ENCODE measurements at regions not wholly inside any gene's neighbourhood (a gene's known extent, or its start where the extent isn't known, plus 50 kb on each side); places are given as distances from the start of the nearest gene placed in this dataset.

DNA sequence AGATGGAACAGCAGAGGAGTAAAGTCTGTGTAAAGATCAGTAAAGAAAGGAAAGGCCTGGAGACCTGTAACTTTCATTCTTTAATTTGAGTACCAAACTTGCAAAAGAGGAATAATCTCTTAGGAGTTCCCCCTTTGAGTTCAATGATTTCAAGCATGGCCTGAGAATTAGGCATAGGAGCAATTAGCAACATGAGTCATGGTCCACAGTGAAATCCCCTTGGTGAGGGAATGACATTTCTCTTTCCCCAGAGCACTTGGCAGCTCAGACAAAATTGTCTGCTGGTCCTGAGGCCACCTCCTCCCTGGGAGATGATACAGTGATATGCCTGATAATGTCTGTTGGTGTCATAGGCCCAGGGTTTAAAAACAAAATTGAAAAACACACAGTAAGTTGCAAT lies 81.4 kb upstream of the CRBN start:
- no peak overlapping the region for H3K4me3 ChIP-seq
- no peak overlapping the region for H3K27ac ChIP-seq
- no peak overlapping the region for H3K4me2 ChIP-seq
- H3K9ac ChIP-seq = no peak overlapping the region
- no peaks in the 10 kb centered on the region for H3K36me3 ChIP-seq
- no peaks in the 10 kb centered on the region for H3K9me3 ChIP-seq (replicated peaks in 1 of 11)
- H4K20me1 ChIP-seq = no peaks in the 10 kb centered on the region
- TF ChIP-seq Cebpa-rat (IDR thresholded peaks at IDR 0.05) = no peak
- peaks cover 0 to 1% (median 0%) of the 10 kb centered on the region in 10 experiments; a peak in 1 of 20 replicates for H3K4me1 ChIP-seq
- no peaks in the 10 kb centered on the region for H3K27me3 ChIP-seq

DNA sequence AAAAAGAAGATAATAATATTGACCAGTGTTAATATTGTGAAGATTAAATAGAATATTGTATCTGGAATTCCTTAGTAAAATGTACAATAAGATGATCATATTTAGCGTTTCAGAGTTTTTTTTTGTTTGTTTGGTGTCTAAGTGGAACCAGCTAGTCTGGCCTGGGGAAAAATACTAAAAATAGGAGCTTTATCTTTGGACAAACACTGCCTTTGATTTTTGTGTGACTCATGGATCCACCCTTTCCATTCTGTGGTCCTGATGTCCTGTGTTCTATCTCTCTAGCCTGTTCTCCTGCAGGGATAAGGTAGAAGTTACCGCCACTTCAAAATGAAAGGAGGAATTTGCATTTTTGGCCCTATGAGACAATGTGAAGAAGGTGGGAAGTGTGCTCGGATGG lies 79.7 kb upstream of the CRBN start:
- H3K9ac ChIP-seq = no peak overlapping the region
- no peak overlapping the region for H3K4me2 ChIP-seq
- H3K4me1 ChIP-seq = peaks cover 0 to 6% (median 0%) of the 10 kb centered on the region in 10 experiments; a peak in 2 of 20 replicates
- no peaks in the 10 kb centered on the region for H4K20me1 ChIP-seq
- no peak overlapping the region for H3K27ac ChIP-seq
- no peak overlapping the region for H3K4me3 ChIP-seq
- no peaks in the 10 kb centered on the region; a peak in 1 of 22 replicates for H3K9me3 ChIP-seq (replicated peaks in 1 of 11)
- H3K27me3 ChIP-seq = no peaks in the 10 kb centered on the region
- H3K36me3 ChIP-seq = no peaks in the 10 kb centered on the region
- TF ChIP-seq Cebpa-rat (IDR thresholded peaks at IDR 0.05) = no peak

DNA sequence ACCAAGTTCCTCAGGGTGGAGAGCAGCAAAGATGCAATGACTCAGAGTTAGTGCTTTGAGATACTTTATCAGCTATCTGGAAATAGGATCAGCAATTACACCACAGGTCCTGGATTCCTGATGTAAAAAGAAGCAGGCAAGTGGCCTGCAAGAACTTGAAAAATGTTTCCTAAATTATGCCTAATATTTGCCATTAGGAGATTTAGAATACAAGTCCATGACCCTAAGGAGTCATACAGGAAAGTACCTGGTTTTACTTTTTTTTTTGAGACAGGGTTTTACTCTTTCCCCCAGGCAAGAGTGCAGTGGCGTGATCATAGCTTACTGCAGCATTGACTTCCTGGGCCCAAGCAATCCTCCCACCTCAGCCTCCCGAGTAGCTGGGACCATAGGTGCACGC lies 78.8 kb upstream of the CRBN start:
- no peaks in the 10 kb centered on the region for H4K20me1 ChIP-seq
- peaks cover 0 to 6% (median 0%) of the 10 kb centered on the region in 10 experiments; a peak in 2 of 20 replicates for H3K4me1 ChIP-seq
- H3K9me3 ChIP-seq (replicated peaks in 1 of 11) = no peaks in the 10 kb centered on the region; a peak in 2 of 22 replicates
- no peaks in the 10 kb centered on the region for H3K27me3 ChIP-seq
- H3K36me3 ChIP-seq = no peaks in the 10 kb centered on the region
- no peak overlapping the region for H3K4me3 ChIP-seq
- no peak overlapping the region for H3K9ac ChIP-seq
- no peak overlapping the region for H3K27ac ChIP-seq
- H3K4me2 ChIP-seq = no peak overlapping the region
- TF ChIP-seq Cebpa-rat (IDR thresholded peaks at IDR 0.05) = no peak

DNA sequence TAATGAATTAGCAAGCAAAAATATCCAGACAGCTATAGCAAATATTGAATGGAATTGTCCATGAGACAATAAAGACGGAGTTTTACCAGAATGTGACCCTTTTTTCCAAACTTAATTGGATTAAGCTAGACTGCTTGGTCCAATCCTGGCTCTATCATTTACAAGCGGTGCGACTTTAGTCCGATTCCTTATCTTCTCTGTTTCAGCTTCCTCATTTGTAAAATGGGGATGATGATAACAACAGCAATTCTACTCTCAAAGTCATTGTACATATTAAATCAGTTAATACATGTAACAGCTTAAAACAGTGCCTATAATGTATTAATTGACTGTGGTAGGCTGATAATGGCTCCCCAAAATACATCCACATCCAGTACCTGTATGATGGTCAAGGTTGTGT lies 62.1 kb upstream of the CRBN start:
- no peak overlapping the region for H3K4me3 ChIP-seq
- no peak overlapping the region for H3K4me2 ChIP-seq
- H4K20me1 ChIP-seq = no peaks in the 10 kb centered on the region
- H3K27me3 ChIP-seq = no peaks in the 10 kb centered on the region
- no peak overlapping the region for H3K27ac ChIP-seq
- no peaks in the 10 kb centered on the region for H3K4me1 ChIP-seq
- no peaks in the 10 kb centered on the region for H3K36me3 ChIP-seq
- TF ChIP-seq Cebpa-rat (IDR thresholded peaks at IDR 0.05) = no peak
- H3K9ac ChIP-seq = no peak overlapping the region
- no peaks in the 10 kb centered on the region for H3K9me3 ChIP-seq (replicated peaks in 1 of 11)

DNA sequence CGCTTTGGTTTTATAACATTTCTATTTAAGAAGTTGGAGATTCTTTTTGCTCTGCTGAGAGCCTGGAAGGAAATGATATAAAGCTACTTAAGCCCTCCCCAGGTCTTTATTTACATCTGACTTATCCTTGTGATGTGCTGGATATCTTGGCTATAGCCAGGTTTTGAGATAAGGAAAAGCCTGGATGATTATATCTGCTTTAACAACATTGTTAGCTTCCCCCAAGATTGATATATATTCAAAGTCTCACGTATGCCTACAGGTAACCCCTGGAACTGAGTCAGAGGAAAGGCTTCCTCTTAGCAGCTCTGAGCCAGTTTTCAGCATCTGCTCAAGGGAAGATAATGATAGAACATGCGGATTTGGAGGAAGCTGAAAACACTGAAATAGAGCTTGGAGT lies 61.5 kb upstream of the CRBN start:
- H3K27ac ChIP-seq = no peak overlapping the region
- TF ChIP-seq Cebpa-rat (IDR thresholded peaks at IDR 0.05) = no peak

DNA sequence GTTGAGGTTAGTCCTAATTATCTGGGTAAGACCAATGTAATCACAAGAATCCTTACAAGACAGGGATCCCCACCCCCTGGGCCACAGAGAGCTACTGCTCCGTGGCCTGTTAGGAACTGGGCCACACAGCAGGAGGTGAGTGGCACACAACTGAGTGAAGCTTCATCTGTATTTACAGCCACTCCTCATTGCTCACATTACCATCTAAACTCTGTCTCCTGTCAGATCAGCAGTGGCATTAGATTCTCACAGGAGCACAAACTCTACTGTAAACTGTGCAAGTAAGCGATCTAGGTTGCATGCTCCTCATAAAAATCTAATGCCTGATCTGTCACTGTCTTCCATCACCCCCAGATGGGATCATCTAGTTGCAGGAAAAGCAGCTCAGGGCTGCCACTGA lies 58.5 kb upstream of the CRBN start:
- TF ChIP-seq Cebpa-rat (IDR thresholded peaks at IDR 0.05) = no peak
- no peaks in the 10 kb centered on the region for H3K27me3 ChIP-seq
- no peak overlapping the region for H3K4me2 ChIP-seq
- H4K20me1 ChIP-seq = no peaks in the 10 kb centered on the region
- no peaks in the 10 kb centered on the region for H3K36me3 ChIP-seq
- H3K4me1 ChIP-seq = no peaks in the 10 kb centered on the region
- 0 out of 22 replicates have a peak, but pooled peaks cover 0 to 4% (median 0%) of the 10 kb centered on the region in 11 experiments for H3K9me3 ChIP-seq (replicated peaks in 1 of 11)
- H3K9ac ChIP-seq = no peak overlapping the region
- no peak overlapping the region for H3K4me3 ChIP-seq
- H3K27ac ChIP-seq = no peak overlapping the region

More for the DNA sequence above, 61.5 kb upstream of the CRBN start:
- Histone ChIP-seq H3K4me1 (no peaks in the 10 kb centered on the region), H3K27me3 (no peaks in the 10 kb centered on the region), H3K36me3 (no peaks in the 10 kb centered on the region), H4K20me1 (no peaks in the 10 kb centered on the region), H3K4me3 (no peak overlapping the region), H3K9ac (no peak overlapping the region), H3K9me3 (replicated peaks in 1 of 11) (no peaks in the 10 kb centered on the region), H3K4me2 (no peak overlapping the region)

DNA sequence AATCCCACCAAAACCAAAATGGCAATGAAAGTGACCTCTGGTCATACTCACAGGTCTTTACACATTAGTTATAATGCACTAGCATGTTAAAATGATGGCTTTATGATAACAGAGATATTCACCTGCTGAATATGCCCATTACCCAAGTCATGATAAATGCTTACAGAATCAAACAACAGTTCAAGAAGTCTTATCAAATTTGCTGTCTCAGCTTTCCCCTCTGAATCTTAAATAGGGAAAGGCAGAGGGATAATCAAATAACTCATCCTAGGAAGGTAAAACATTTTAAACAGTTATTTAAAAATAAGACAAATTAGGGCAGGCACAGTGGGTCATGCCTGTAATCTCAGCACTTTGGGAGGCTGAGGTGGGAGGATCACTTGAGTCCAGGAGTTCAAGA lies 52.8 kb upstream of the CRBN start:
- Histone ChIP-seq H3K27ac (no peak overlapping the region), H3K4me2 (no peak overlapping the region), H3K4me1 (no peaks in the 10 kb centered on the region), H3K27me3 (no peaks in the 10 kb centered on the region), H3K36me3 (no peaks in the 10 kb centered on the region), H3K4me3 (no peak overlapping the region), H4K20me1 (no peaks in the 10 kb centered on the region), H3K9ac (no peak overlapping the region), H3K9me3 (replicated peaks in 1 of 11) (peaks cover 0 to 6% (median 0%) of the 10 kb centered on the region in 11 experiments; a peak in 1 of 22 replicates)
- no peak for TF ChIP-seq Cebpa-rat (IDR thresholded peaks at IDR 0.05)
